ENCODE measurements at regions not wholly inside any gene's neighbourhood (a gene's known extent, or its start where the extent isn't known, plus 50 kb on each side); places are given as distances from the start of the nearest gene placed in this dataset.

- DNase-seq = no peak
Measured at GRCh38 chr12:61701471-61701870, 558.7 kb upstream of the USP15 start.

DNA sequence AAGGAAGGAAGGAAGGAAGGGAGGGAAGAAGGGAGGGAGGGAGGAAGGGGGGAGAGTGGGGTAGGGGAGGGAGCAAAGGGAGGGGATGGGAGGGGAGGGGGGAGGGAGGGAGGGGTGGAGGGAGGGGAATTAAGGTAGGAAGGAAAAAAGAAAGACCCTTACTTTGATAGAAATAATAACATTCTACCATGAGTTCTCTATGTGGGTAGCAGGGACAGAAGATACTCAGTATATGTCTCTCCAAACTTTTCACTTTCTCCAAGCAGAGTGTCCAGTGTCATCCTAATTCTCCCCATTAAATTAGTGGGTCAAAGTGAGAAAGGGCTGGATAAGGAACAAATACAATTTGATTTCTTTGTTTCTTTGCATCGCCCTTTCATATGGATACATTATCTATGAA is 553.4 kb upstream of the USP15 start:
- no peak for DNase-seq

- DNase-seq = no peak
Measured at GRCh38 chr12:61713121-61713520, 547.1 kb upstream of the USP15 start.

GRCh38 chr12:61717986-61718385 is 542.2 kb upstream of the USP15 start:
- no peak for DNase-seq

GRCh38 chr12:61739925-61740324 is 520.3 kb upstream of the USP15 start:
- DNase-seq = no peak

GRCh38 chr12:61750604-61751003 is 509.6 kb upstream of the USP15 start:
- DNase-seq = no peak

- DNase-seq = no peak
Measured at GRCh38 chr12:61754214-61754613, 506.0 kb upstream of the USP15 start.

DNA sequence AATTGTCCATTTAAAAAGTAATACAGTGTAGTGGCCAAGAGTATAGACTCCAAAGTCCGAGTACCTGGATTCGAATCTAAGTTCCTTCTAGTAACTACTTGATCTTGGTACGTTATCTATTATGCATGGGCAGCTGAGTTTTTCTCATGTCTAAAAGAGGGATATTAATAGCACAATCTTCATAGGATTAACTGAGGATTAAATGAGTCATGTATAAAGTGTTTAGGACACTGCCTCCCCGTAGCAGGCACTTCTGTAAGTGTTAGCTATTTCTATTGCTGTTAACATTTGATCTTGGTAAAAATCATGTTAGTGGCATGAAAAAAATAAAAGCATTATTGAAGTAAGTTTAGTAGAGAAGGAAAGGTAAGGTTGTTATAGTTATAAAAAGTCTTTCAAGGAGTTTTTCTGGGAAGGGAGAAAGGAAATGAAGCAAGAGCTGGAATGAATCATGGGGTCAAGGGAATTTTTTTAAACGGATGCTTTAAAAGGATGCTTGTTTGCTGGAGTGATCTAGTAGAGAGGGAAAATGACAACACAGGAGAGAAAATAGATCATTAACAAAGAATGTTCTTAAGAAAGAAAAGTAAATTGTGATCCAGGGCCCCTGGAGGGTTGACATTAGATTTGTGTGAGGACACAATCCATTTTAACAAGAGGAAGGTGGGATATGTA is 502.2 kb upstream of the USP15 start:
- DNase-seq = no peak

- no peak for DNase-seq
Measured at GRCh38 chr12:61758661-61759060, 501.5 kb upstream of the USP15 start.

DNA sequence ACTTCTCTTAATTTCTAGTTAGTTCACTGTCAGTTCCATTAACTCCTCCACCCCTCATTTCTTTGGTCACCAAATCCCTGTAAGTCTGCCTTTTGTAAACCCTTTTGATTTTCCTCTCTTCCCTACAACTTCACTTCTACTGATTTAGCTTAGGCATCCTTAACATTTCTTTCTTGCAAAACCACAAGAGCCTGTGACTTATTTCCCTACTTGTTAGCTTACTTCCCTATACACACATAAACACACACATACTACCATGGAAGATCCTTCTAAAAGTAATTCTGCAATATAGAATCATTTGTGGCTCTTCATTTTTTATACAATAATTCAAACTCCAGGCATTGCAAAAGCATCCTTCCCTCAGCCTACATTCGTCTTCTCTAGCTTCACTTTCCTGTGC is 494.3 kb upstream of the USP15 start:
- DNase-seq = no peak

GRCh38 chr12:61780435-61780834 is 479.8 kb upstream of the USP15 start:
- no peak for DNase-seq

DNA sequence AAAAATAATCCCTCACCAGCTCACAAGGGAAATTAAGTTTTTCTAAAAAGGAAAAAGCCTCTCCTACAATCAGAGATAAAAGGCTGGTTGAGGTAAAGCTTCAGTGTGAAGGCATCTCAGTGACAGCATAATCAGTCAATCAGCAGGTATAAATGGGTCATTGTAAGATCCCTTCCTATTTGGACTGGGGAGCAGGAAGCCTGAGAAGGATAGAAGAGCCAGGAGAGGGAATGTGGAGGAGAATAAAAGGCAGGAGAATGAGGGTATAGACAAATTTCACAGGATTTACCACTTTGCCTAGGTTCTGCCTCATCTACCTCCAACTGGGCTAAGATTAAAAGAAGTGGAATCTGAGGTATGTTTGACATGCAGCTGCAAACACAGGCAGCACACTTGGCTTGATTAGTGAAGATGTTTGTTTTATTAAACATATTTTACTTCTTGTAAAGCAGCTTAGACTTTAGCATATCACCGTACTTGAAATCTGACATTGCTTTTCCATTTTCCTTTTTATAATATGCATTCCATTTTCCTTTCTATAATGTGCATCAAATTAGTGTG is 479.1 kb upstream of the USP15 start:
- DNase-seq = no peak

GRCh38 chr12:61796846-61797245 is 463.4 kb upstream of the USP15 start:
- DNase-seq = no peak

- no peak for DNase-seq
Measured at GRCh38 chr12:61797266-61797665, 462.9 kb upstream of the USP15 start.

DNA sequence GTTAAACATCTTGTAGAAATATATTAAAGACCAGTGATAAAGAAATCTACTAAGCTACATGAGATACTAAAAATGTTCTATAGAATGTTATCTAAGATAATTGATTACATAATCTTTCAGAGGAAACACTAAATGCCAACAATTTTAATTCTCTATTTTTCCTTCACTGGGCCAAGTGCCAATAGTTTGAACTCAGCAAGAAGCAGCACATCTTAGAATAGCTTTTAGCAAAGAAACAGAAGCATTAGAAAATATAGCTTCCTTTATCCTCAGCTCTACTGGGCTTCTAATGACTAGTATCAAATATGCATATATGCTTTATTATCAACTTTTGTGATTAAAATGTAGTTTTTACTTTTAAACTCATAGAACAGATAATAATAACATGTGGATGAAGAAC is 461.4 kb upstream of the USP15 start:
- no peak for DNase-seq

DNA sequence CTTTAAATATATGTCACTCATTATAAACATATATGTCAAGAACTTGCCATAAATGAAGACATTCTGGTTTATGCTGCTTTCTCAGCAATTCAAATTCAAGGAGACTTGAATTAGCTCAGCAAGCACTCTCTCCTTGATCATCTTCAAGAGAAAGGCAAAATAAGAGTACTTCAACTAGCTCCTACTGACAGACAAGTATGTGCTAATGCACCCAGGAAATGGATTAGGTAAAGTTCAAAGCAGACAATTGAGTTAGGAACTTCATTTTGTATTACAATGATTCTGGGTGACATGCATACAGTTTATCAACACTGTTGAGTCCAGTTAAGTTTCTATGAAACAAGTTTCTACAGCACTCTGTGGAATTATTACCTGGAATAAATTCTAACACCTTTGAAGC is 455.9 kb upstream of the USP15 start:
- no peak for DNase-seq

GRCh38 chr12:61808856-61809255 is 451.3 kb upstream of the USP15 start:
- no peak for DNase-seq

DNA sequence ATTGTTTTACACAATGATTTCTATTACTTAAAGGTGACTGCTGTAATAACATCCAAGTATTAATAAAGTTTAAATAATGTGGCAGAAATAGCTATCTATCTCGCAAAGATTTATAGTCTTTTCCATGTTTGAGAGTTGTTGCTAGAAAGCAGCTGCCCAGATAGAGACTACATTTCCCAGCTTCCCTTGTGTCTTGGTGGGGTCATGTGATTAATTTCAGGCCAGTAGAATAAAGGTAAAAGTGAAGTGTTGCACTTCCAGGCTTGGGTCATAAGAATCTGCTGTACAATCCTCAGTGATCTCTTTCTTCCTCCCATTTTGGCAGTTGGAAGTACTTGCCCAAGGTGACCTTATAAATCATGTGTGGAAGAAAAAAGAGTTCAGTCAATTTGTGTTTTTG is 449.7 kb upstream of the USP15 start:
- no peak for DNase-seq

- DNase-seq = no peak
Measured at GRCh38 chr12:61821381-61821780, 438.8 kb upstream of the USP15 start.

DNA sequence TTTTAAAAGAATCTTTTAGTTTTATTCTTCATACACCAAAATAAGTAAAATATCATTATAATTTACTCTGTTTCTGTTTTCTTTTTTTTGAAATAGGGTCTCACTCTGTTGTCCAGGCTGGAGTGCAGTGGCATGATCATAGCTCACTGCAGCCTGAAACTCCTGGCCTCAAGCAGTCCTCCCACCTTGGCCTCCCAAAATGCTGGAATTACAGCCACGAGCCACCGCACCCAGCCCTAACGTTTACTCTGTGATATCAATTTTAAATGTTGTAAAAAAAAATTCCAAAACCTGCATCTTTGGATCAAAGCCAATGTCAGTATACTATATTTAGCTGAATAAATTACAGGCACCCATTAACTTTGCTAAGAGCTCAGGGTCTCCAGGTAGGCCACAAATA is 437.1 kb upstream of the USP15 start:
- no peak for DNase-seq

DNA sequence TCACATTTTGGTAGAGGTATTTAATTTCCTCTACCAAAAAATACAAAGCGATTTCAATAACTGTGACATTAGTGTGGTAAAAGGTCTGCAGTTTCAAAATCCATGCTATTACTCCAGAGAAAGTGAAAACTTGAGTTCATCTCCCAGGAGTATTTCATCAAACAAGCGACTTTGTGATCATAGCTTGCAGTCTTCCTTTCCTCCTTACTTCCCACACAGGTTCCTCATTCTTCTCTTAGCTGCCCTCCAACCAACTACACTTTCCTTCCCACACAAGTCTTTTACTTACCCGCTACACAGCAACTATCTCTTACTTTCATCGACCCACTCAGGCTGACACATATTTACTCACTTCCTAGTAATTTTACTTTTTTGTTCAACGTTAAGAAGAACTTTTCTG is 413.4 kb upstream of the USP15 start:
- no peak for DNase-seq

DNA sequence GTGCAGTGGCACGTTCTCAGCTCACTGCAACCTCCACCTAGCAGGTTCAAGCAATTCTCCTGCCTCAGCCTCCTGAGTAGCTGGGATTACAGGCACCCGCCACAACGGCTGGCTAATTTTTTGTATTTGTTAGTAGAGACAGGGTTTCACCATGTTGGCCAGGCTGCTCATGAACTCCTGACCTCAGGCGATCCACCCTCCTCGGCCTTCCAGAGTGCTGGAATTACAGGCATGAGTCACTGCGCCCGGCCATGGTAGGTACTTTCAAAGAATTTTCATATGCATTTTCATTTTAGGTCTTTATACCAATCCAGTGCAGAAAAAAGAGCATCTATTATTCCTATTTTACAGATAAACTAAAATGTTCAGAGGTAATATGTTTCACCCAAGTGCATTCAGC is 411.3 kb upstream of the USP15 start:
- DNase-seq = no peak

- DNase-seq = no peak
Measured at GRCh38 chr12:61853945-61854344, 406.3 kb upstream of the USP15 start.

DNA sequence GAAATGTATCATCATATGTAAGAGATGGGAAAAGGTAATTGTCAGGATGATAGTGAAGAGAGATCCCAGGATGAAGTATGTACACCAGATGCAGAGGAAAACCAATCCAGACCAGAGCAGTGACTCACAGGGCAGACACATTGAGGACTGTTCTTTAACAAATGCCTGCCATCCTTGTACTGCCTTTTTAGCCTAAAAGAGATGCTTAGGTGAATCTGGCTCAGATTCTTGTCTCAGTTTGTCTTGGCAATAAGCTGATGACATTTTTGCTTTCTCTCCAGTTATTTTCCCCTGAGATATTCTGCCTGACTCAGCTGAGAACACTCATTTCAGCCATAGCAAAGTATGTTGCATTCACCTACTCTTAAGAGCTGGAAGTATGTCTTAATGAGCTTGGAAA is 405.3 kb upstream of the USP15 start:
- no peak for DNase-seq

DNA sequence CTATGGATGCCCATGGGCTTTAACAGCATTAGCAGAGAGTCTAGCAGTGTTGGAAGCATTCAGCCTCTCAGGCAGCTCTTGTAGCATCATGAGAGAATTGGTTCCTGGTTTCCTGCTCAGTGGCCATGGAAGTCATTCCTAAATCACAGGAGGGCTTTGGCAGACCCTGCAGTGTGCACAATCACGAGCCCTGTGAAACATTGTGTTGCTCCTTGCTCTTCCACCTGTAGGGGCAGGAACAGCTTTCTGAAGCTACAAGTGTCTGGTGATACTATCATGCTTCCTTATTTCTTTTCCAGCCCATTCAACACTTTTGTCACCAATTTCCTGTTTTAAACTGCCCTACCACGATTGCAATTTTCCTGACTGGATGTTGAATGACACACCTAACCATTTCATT is 402.2 kb upstream of the USP15 start:
- no peak for DNase-seq

Data from NCI-H1105 (cell line).